IMR-90 (cell line): ENCODE measurements at regions not wholly inside any gene's neighbourhood (a gene's known extent, or its start where the extent isn't known, plus 50 kb on each side); places are given as distances from the start of the nearest gene placed in this dataset.

Source experiments
- ATAC-seq: fragments of 200-7000 bp; cut with Tn5 transposase; 2 replicates; pipeline ENCODE4 v1.9.1; 2020; ENCODE audit warnings: low read depth, mild to moderate bottlenecking, moderate library complexity
- BruUV-seq: library from RNA; stranded (reverse); fragments of 400-500 nt; replicated peaks from 2 replicates; lab custom pipeline; 2021; lab: Mats Ljungman, UMichigan
- CTCF ChIA-PET: fragments of 300-600 bp; formaldehyde crosslinking; extraction: SDS; loops from one replicate; lab custom pipeline; 2021; ENCODE audit warnings: antibody characterized with exemption; lab: Yijun Ruan, JAX
- POLR2A ChIA-PET: fragments of 300-600 bp; sonication (Branson Sonifier 250); formaldehyde crosslinking; loops from one replicate; lab custom pipeline; 2022; ENCODE audit warnings: antibody characterized with exemption; ENCODE audit not compliant: unreplicated experiment; lab: Charles Lee
- DNase-seq: peaks from one replicate; pipeline ENCODE4 v3.0.0; 2013
- H2AFZ ChIP-seq: replicated peaks from 2 replicates; pipeline ENCODE3; 2013; ENCODE audit warnings: low read length, mild to moderate bottlenecking; ENCODE audit not compliant: poor library complexity
- H2AK5ac ChIP-seq: 2 replicates; pipeline ENCODE4 v1.6.1; 2013; ENCODE audit warnings: low read depth, low read length, inconsistent platforms
- H2AK9ac ChIP-seq: replicated peaks from 2 replicates; pipeline ENCODE3; 2013; ENCODE audit warnings: mild to moderate bottlenecking, low read depth, low read length, moderate library complexity; ENCODE audit not compliant: poor library complexity
- H2BK120ac ChIP-seq: 2 replicates; pipeline ENCODE4 v1.6.1; 2013; ENCODE audit warnings: low read depth, low read length, inconsistent platforms
- H2BK15ac ChIP-seq: 3 replicates; pipeline ENCODE4 v1.6.1; 2013; ENCODE audit warnings: low read depth, low read length, inconsistent platforms
- H2BK20ac ChIP-seq: 2 replicates; pipeline ENCODE4 v1.6.1; 2013; ENCODE audit warnings: low read depth, mild to moderate bottlenecking, inconsistent platforms, low read length, moderate library complexity
- H2BK5ac ChIP-seq: 2 replicates; pipeline ENCODE4 v1.6.1; 2013; ENCODE audit warnings: mild to moderate bottlenecking, low read depth, low read length, inconsistent platforms; ENCODE audit not compliant: poor library complexity, severe bottlenecking
- H3K14ac ChIP-seq: replicated peaks from 2 replicates; pipeline ENCODE4 v1.6.1; 2013; ENCODE audit warnings: low read depth, low read length, inconsistent platforms
- H3K18ac ChIP-seq: 2 replicates; pipeline ENCODE4 v1.6.1; 2013; ENCODE audit warnings: low read depth, low read length, control low read depth
- H3K23ac ChIP-seq: 2 replicates; pipeline ENCODE4 v1.6.1; 2013; ENCODE audit warnings: low read depth, low read length, inconsistent platforms
- H3K27ac ChIP-seq: 2 replicates; pipeline ENCODE4 v1.5.1; 2013; ENCODE audit warnings: mild to moderate bottlenecking, control low read depth, low read length; ENCODE audit not compliant: insufficient read depth
- H3K27me3 ChIP-seq: 2 replicates; pipeline ENCODE4 v1.6.1; 2013; ENCODE audit warnings: low read length; ENCODE audit not compliant: control insufficient read depth, insufficient read depth
- H3K36me3 ChIP-seq: 2 replicates; pipeline ENCODE4 v1.6.1; 2013; ENCODE audit warnings: low read length, mixed read lengths; ENCODE audit not compliant: control insufficient read depth, insufficient read depth
- H3K4ac ChIP-seq: 2 replicates; pipeline ENCODE4 v1.6.1; 2013; ENCODE audit warnings: low read depth, low read length, inconsistent platforms
- H3K4me1 ChIP-seq: 2 replicates; pipeline ENCODE4 v1.6.1; 2013; ENCODE audit warnings: low read length, mixed read lengths; ENCODE audit not compliant: control insufficient read depth, insufficient read depth
- H3K4me2 ChIP-seq: 2 replicates; pipeline ENCODE4 v1.6.1; 2013; ENCODE audit warnings: low read depth, mild to moderate bottlenecking, control low read depth, low read length, moderate library complexity
- H3K4me3 ChIP-seq: 2 replicates; pipeline ENCODE4 v1.5.1; 2013; ENCODE audit warnings: low read depth, mild to moderate bottlenecking, control low read depth, low read length, moderate library complexity; ENCODE audit not compliant: insufficient read depth
- H3K56ac ChIP-seq: 2 replicates; pipeline ENCODE4 v1.6.1; 2013; ENCODE audit warnings: low read length, inconsistent platforms; ENCODE audit not compliant: insufficient read depth; ENCODE audit errors: extremely low read depth
- H3K79me1 ChIP-seq, 2 experiments: 2 replicates each; pipeline ENCODE4 v1.6.1; 2013; ENCODE audit warnings: low read length in 2 of 2, inconsistent platforms in 1 of 2, low read depth in 1 of 2
- H3K9ac ChIP-seq: 2 replicates; pipeline ENCODE4 v1.6.1; 2013; ENCODE audit warnings: low read depth, low read length, control low read depth
- H3K9me1 ChIP-seq: 2 replicates; pipeline ENCODE4 v1.6.1; 2013; ENCODE audit warnings: low read length, inconsistent platforms; ENCODE audit not compliant: insufficient read depth
- H3K9me3 ChIP-seq: 2 replicates; pipeline ENCODE4 v1.6.1; 2013; ENCODE audit warnings: low read length; ENCODE audit not compliant: control insufficient read depth, insufficient read depth
- H4K20me1 ChIP-seq: 2 replicates; pipeline ENCODE4 v1.6.1; 2013; ENCODE audit warnings: low read length, inconsistent platforms; ENCODE audit not compliant: insufficient read depth
- H4K5ac ChIP-seq: 2 replicates; pipeline ENCODE4 v1.6.1; 2013; ENCODE audit warnings: mild to moderate bottlenecking, low read depth, low read length, control low read depth
- H4K8ac ChIP-seq, 2 experiments: 2 replicates each; pipeline ENCODE4 v1.6.1; 2013; ENCODE audit warnings: low read depth in 2 of 2, low read length in 2 of 2, control low read depth in 1 of 2, inconsistent platforms in 1 of 2
- H4K91ac ChIP-seq: 2 replicates; pipeline ENCODE4 v1.6.1; 2013; ENCODE audit warnings: low read depth, low read length, inconsistent platforms; ENCODE audit not compliant: insufficient read depth
- BHLHE40 ChIP-seq: fragments of 150-350 bp; IDR thresholded peaks from 2 replicates; pipeline ENCODE4 v1.6.1; 2016; ENCODE audit warnings: mild to moderate bottlenecking, low read depth, low read length
- CEBPB ChIP-seq: IDR thresholded peaks from 2 replicates; pipeline ENCODE4 v1.6.1; 2012; ENCODE audit warnings: low read depth, low read length, improper control_type of control experiment
- FOS ChIP-seq: fragments of 150-350 bp; IDR thresholded peaks from 2 replicates; pipeline ENCODE4 v1.6.1; 2016; ENCODE audit warnings: low read depth, low read length
- MAFK ChIP-seq: IDR thresholded peaks from 2 replicates; pipeline ENCODE4 v1.6.1; 2012; ENCODE audit warnings: low read depth, low read length, improper control_type of control experiment
- MXI1 ChIP-seq: IDR thresholded peaks from 2 replicates; pipeline ENCODE4 v1.6.1; 2012; ENCODE audit warnings: low read depth, mild to moderate bottlenecking, low read length, moderate library complexity, borderline replicate concordance
- NFE2L2 ChIP-seq: fragments of 150-350 bp; IDR thresholded peaks from 2 replicates; pipeline ENCODE4 v1.6.1; 2016; ENCODE audit warnings: low read depth, mild to moderate bottlenecking, low read length
- RAD21 ChIP-seq: IDR thresholded peaks from 2 replicates; pipeline ENCODE4 v1.6.1; 2012; ENCODE audit warnings: low read length, improper control_type of control experiment
- SMC3 ChIP-seq: fragments of 150-350 bp; IDR thresholded peaks from 2 replicates; pipeline ENCODE4 v1.6.1; 2016; ENCODE audit warnings: low read depth, mild to moderate bottlenecking, antibody characterized with exemption, low read length, moderate library complexity
- WGBS, 2 experiments: methylation state at CpG; one replicate each; pipeline versions ENCODE4 v1.1.5 to v1.1.7; 2013; ENCODE audit warnings: missing lambda C conversion rate in 2 of 2; ENCODE audit not compliant: insufficient read length in 1 of 2; ENCODE audit errors: extremely low coverage in 2 of 2; 5-methylcytosine and 5-hydroxymethylcytosine counted together
- dilution Hi-C: fragments of 300-500 bp; cut with HindIII; formaldehyde crosslinking; loops from one replicate; pipeline ENCODE4 v1.14.3; 2018; ENCODE audit warnings: low sequenced_read_pairs; ENCODE audit not compliant: unreplicated experiment
- in situ Hi-C: fragments of 300-500 bp; cut with MboI; formaldehyde crosslinking; loops from 3 replicates; pipeline ENCODE4 v1.14.3; 2019; ENCODE audit warnings: low sequenced_read_pairs, inconsistent platforms, mixed read lengths
- intact Hi-C: fragments of 100-400 bp; cut with micrococcal nuclease; formaldehyde crosslinking; loops from 2 replicates; pipeline ENCODE4 v1.10.0; 2022
- TF ChIP-seq, protein P1 (sequence below): conservative IDR thresholded peaks from 2 replicates; pipeline ENCODE4 v1.5.1; 2012; ENCODE audit warnings: mild to moderate bottlenecking, low read depth, low read length, improper control_type of control experiment
- TF ChIP-seq, protein P2 (sequence below): fragments of 150-350 bp; IDR thresholded peaks from 2 replicates; pipeline ENCODE4 v1.6.1; 2017; ENCODE audit warnings: mild to moderate bottlenecking, antibody characterized with exemption, low read length, low read depth

DNA sequence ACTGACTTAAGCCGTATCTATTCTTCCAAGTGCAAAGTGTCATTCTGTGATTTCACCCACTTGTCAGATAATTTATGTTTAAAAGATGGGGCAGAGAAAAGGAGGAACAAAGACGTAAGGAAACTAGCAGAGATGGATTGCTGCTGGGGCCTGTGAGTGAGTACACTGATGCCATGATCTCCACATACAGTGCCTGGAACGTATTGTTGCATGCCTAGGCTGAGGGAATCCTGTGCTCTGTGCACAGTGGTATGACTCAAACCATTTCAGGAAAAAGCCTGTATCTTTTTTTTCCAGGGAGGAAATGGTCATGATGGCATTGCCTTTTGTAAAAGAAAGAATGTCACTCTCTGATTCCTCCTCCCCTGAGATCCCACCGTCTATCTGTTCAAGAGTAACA lies 359.5 kb upstream of the ADAMTS16 start:
- H3K18ac ChIP-seq: no peak overlapping the region
- H4K8ac ChIP-seq: no peak overlapping the region
- no peak overlapping the region for H4K91ac ChIP-seq
- no peak overlapping the region for H3K23ac ChIP-seq
- no peak overlapping the region for H3K4me2 ChIP-seq
- no TSS peak for BruUV-seq
- TF ChIP-seq SMC3: no peak
- TF ChIP-seq, protein P1, sequence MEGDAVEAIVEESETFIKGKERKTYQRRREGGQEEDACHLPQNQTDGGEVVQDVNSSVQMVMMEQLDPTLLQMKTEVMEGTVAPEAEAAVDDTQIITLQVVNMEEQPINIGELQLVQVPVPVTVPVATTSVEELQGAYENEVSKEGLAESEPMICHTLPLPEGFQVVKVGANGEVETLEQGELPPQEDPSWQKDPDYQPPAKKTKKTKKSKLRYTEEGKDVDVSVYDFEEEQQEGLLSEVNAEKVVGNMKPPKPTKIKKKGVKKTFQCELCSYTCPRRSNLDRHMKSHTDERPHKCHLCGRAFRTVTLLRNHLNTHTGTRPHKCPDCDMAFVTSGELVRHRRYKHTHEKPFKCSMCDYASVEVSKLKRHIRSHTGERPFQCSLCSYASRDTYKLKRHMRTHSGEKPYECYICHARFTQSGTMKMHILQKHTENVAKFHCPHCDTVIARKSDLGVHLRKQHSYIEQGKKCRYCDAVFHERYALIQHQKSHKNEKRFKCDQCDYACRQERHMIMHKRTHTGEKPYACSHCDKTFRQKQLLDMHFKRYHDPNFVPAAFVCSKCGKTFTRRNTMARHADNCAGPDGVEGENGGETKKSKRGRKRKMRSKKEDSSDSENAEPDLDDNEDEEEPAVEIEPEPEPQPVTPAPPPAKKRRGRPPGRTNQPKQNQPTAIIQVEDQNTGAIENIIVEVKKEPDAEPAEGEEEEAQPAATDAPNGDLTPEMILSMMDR: no peak
- no peak for TF ChIP-seq CEBPB
- no peak for TF ChIP-seq RAD21
- TF ChIP-seq NFE2L2: no peak
- TF ChIP-seq BHLHE40: no peak
- no peak for TF ChIP-seq MXI1
- TF ChIP-seq FOS: no peak
- TF ChIP-seq MAFK: no peak
- TF ChIP-seq, protein P2, sequence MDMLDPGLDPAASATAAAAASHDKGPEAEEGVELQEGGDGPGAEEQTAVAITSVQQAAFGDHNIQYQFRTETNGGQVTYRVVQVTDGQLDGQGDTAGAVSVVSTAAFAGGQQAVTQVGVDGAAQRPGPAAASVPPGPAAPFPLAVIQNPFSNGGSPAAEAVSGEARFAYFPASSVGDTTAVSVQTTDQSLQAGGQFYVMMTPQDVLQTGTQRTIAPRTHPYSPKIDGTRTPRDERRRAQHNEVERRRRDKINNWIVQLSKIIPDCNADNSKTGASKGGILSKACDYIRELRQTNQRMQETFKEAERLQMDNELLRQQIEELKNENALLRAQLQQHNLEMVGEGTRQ: no peak
- no peak overlapping the region for H2BK5ac ChIP-seq
- H2AK5ac ChIP-seq: no peak overlapping the region
- H2AFZ ChIP-seq: no peak overlapping the region
- H3K4me1 ChIP-seq: no peaks in the 10 kb centered on the region
- H3K4ac ChIP-seq: no peak overlapping the region
- H4K5ac ChIP-seq: no peak overlapping the region
- in situ Hi-C loops: no loop called here
- no peak overlapping the region for H3K4me3 ChIP-seq
- H3K27ac ChIP-seq: no peak overlapping the region
- H3K79me1 ChIP-seq: no peaks in the 10 kb centered on the region
- no peak for ATAC-seq
- intact Hi-C loops: no loop called here
- CTCF ChIA-PET: no interaction called here
- POLR2A ChIA-PET: no interaction called here
- H2BK20ac ChIP-seq: no peak overlapping the region
- H3K9me1 ChIP-seq: no peaks in the 10 kb centered on the region
- no CpG with 5 or more reads among the region's 4 CpGs for WGBS, 2 experiments
- dilution Hi-C loops: no loop called here
- H2BK120ac ChIP-seq: no peak overlapping the region
- no peaks in the 10 kb centered on the region for H4K20me1 ChIP-seq
- no peak overlapping the region for H3K56ac ChIP-seq
- no peak for DNase-seq
- no peak overlapping the region for H2BK15ac ChIP-seq
- H3K14ac ChIP-seq: no peak overlapping the region
- no peak overlapping the region for H2AK9ac ChIP-seq
- H3K36me3 ChIP-seq: no peaks in the 10 kb centered on the region
- peaks cover 9% of the 10 kb centered on the region for H3K9me3 ChIP-seq
- H3K27me3 ChIP-seq: no peaks in the 10 kb centered on the region
- no peak overlapping the region for H3K9ac ChIP-seq
